GM13976 (cell line): ENCODE measurements at regions not wholly inside any gene's neighbourhood (a gene's known extent, or its start where the extent isn't known, plus 50 kb on each side); places are given as distances from the start of the nearest gene placed in this dataset.

Experiments used
- DNase-seq: peaks from one replicate; pipeline ENCODE4 v3.0.0; 2012; ENCODE audit warnings: low spot score
- in situ Hi-C: fragments of 300-500 bp; cut with MboI; formaldehyde crosslinking; loops from one replicate; pipeline ENCODE4 v1.12.0; 2022; ENCODE audit warnings: low sequenced_read_pairs, mixed read lengths, inconsistent platforms; ENCODE audit not compliant: unreplicated experiment
- TF ChIP-seq, protein P1 (sequence below): IDR thresholded peaks from 2 replicates; pipeline ENCODE4 v1.5.1; 2012; ENCODE audit warnings: borderline replicate concordance, mild to moderate bottlenecking; ENCODE audit not compliant: insufficient read depth; ENCODE audit errors: extremely low read depth, missing control alignments, control extremely low read depth

DNA sequence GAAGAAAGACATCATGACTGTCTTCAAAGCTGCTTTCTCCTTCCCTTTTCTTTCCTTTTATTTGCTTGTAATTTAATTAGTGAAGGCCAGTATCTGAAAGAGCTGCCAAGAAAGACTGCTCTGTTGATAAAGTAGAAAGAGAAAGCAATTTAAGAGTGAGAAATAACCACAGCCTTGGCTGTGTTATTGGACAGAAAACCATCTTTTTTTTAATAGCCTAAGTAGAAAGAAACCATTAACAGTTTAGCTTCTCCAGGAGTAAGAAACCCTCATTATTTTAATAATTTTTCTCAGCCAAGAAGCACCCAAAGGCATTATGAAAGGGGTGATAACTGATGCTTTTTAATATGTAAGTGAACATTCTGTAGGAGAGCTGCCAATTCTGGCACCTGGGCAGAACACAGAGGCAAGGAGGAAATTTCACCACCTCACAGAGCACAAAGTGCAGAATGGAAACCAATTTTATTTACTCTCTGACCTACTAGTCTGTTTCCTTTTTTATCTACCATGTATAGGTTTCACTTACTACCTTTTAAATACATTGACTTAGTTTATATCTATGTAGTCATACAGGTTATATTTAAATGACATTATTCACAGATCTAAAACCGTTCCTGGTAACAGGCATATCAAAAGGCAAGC lies 703.2 kb downstream of the MRPL39 start:
- TF ChIP-seq, protein P1, sequence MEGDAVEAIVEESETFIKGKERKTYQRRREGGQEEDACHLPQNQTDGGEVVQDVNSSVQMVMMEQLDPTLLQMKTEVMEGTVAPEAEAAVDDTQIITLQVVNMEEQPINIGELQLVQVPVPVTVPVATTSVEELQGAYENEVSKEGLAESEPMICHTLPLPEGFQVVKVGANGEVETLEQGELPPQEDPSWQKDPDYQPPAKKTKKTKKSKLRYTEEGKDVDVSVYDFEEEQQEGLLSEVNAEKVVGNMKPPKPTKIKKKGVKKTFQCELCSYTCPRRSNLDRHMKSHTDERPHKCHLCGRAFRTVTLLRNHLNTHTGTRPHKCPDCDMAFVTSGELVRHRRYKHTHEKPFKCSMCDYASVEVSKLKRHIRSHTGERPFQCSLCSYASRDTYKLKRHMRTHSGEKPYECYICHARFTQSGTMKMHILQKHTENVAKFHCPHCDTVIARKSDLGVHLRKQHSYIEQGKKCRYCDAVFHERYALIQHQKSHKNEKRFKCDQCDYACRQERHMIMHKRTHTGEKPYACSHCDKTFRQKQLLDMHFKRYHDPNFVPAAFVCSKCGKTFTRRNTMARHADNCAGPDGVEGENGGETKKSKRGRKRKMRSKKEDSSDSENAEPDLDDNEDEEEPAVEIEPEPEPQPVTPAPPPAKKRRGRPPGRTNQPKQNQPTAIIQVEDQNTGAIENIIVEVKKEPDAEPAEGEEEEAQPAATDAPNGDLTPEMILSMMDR, result no peak
- in situ Hi-C loops, result no loop called here
- DNase-seq, result no peak

DNA sequence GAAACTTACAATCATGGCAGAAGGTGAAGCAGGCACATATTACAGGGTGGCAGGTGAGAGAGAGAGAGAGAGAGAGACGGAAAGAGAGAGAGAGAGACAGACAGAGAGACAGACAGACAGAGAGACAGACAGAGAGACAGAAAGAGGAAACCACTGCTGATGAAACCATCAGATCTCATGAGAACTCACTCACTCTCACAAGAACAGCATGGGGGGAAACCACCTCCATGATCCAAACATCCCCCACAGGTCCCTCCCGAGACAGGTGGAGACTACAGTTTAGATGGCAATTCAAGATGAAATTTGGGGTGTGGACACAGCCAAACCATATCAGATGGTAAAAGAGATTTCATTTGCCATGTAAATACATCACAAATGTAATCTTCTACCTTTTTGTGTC lies 708.1 kb downstream of the MRPL39 start:
- TF ChIP-seq, protein P1, result no peak
- in situ Hi-C loops, result loop anchor here (10.0 to 25.0 kb wide), 4 partner anchors 136 to 488 kb away; no protein-coding TSS in a partner anchor

DNA sequence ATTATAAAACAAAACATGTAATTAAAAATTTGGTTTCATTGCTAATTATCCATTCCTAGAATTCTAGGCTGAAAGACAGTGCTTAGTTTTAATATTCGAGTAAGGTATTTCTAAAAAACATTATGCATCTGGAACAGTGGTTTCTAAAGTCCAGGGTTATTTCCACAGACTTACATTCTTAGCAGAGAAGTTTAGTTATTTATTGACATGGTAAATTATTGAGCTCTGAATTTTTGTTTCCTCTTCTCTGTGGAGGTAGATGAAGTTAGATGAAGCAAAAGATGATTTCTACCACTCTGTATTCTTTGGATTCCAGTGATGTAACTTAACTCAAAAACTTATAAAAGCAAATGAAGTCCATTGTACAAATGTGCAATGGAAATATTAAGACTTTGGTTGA lies 709.4 kb downstream of the MRPL39 start:
- in situ Hi-C loops, result loop anchor here (10.0 to 25.0 kb wide), 4 partner anchors 137 to 489 kb away; no protein-coding TSS in a partner anchor
- DNase-seq, result no peak
- TF ChIP-seq, protein P1, result no peak

More for the DNA sequence above, 708.1 kb downstream of the MRPL39 start:
- DNase-seq, result no peak

DNA sequence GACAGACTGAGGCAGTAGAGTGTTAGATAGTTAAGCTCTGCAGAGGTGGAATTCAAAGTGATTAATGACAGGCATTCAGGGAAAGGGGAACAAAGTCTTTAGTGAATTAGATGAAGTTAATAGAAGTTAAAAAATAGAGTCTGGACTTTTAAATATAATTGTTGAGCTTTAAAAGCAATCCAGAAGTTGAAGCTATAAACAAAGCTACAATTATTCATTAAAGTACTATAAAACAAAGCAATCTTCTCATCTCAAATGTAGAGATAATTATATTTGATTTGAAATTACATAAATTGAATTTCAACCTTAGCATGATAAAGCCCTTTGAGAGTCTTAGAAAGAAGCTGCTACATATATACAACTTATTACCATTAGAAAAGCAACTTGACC lies 710.6 kb downstream of the MRPL39 start:
- in situ Hi-C loops, result loop anchor here (10.0 to 25.0 kb wide), 4 partner anchors 138 to 491 kb away; no protein-coding TSS in a partner anchor
- no peak for DNase-seq
- TF ChIP-seq, protein P1, result no peak

DNA sequence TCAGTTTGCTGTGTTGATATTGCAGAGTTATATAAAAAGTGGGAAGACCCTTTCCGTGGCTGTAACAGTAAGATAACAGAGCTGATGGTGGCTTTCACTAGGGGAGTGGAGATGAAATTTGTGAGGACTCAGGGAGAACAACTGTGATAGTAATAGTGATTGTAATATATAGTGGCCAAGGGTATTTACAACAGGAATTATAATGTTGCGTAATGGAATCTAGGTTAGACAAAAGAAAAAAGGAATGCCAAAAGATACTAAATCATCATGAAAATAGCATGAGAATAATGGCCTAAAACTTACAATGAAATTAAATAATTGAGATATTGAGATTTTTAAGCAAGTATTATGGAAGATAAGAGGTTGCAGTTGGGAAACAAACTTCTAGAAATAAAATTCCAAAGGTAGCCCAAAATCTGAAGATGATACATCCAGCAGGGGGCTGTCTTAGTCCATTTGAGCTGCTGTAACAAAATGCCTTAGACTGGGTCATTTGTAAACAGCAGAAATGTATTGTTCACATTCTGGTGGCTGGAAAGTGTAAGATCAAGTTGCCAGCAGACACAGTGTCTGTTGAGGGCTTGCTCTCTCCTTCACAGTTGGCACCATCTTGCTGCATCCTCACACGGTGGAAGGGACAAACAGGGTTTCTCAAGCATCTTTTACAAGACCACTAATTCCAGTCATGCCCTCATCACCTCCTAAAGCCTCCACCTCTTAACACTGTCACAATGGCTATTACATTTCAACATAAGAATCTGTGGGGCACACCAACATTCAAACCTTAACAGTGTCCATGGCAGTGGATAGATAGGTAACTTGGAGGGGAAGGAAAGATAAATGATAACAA lies 711.2 kb downstream of the MRPL39 start:
- no peak for DNase-seq
- in situ Hi-C loops, result loop anchor here (10.0 to 25.0 kb wide), 4 partner anchors 139 to 491 kb away; no protein-coding TSS in a partner anchor
- TF ChIP-seq, protein P1, result peak; percentile 31

DNA sequence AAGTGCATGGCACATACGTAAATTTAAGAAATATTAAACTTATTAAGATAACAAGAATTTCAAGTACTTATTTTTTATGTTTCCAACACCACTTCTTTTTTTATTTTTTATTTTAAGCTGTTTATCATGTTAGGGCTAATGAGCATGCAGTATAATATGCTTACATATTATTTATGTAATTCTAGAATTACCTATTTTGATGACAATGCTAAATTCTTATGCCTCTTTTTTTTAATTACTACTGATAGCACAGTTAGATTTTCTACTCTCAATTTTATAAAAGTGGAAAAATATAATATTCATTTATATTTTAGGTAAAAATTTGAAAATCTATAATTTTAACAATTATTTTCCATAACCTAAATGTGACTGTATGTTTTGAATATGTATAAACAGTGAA lies 713.0 kb downstream of the MRPL39 start:
- TF ChIP-seq, protein P1, result no peak
- no peak for DNase-seq
- in situ Hi-C loops, result loop anchor here (10.0 to 25.0 kb wide), 4 partner anchors 140 to 493 kb away; no protein-coding TSS in a partner anchor
